ENCODE measurements at regions not wholly inside any gene's neighbourhood (a gene's known extent, or its start where the extent isn't known, plus 50 kb on each side); places are given as distances from the start of the nearest gene placed in this dataset.
"Not testable (repeated sequence)": the region's sequence is repeated elsewhere in the genome, so short reads cannot be mapped to it uniquely, and the experiment has no call there.

- DNase-seq: no peak
- intact Hi-C loops (cut with DNase I): no loop called here
Measured at GRCh38 chr2:211174631-211175030, 618.2 kb downstream of the CPS1 start.

DNA sequence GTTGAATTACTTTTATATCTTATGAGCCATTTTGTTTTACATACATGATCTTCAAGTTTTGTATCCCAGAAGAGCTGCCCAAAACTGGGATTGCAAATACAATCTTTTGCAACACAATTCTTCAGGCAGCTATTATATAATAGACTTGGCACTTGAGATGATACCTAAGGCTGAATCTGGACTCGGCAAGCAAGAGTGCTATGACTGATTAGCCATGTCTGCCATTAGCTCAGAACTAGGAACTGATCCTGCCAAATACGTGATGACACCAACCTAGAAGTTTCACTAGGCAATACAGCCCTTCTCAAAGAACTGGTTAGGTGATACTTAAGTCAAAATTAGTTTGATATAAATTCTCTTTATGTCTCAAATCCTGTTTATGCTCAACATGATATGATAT lies 619.6 kb downstream of the CPS1 start:
- no peak for DNase-seq
- intact Hi-C loops (cut with DNase I): no loop called here

- no peak for DNase-seq
- intact Hi-C loops (cut with DNase I): no loop called here
Measured at GRCh38 chr2:211176514-211177141, 620.2 kb downstream of the CPS1 start.

- intact Hi-C loops (cut with DNase I): no loop called here
- peak in 1 of 42 donors; percentile 10 for DNase-seq
Measured at GRCh38 chr2:211181626-211182025, 625.2 kb downstream of the CPS1 start.

DNA sequence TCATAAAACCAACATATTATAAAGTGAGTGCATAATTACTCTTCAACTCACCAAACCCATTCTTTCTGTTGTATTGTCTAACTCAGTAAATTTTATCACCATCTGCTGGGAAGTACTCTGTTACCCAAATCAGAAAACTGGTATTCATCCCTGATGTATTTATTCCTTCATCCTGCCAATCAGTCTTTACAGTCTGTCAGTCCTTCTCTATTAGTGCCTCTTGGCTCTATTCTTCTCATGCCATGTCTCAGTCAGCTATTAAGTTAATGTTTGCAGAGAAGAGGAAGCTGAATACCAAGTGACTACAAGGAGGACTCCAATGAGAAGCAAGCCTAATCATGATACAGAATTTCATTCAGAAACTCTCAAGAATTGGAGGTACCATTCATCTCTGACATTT lies 631.2 kb downstream of the CPS1 start:
- DNase-seq: no peak
- intact Hi-C loops (cut with DNase I): no loop called here

GRCh38 chr2:211203986-211204385 lies 647.6 kb downstream of the CPS1 start:
- intact Hi-C loops (cut with DNase I): no loop called here
- DNase-seq: no peak

GRCh38 chr2:211204456-211204855 lies 648.1 kb downstream of the CPS1 start:
- intact Hi-C loops (cut with DNase I): no loop called here
- no peak for DNase-seq

DNA sequence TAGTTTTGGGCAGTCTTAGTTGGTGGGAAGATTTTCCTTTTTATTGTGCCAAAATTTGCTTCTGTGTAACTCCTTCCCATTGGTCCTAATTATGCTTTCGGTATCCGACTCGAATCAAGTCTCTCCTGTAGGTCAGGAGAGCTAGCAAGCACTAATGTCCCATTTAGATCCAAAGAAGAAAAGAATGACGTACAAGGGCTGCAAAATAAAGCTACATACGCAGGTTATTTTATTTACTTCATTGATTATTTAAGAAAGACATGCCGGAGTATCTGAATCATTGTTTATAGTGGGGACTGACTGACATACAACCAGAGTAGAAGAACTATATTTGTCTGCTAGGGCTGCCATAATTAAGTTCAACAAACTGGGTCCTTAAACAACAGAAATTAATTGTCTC lies 648.5 kb downstream of the CPS1 start:
- DNase-seq: no peak
- intact Hi-C loops (cut with DNase I): no loop called here

DNA sequence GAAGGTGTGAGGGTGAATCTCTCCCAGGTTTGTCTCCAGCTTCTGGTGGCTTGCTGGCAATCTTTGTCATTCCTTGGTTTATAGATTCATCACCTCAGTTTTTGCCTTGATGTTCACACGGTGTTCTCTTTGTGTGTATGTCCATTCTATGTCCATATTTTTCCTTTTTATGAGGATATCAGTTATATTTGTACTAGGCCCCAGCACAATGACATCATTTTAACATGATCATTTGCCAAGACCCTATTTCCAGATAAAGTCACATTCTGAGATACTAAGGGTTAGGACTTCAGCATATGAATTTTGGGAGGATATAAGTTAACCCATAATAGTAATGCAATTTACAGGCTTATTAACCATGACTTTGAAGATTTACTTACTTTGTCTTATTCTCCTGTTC lies 649.0 kb downstream of the CPS1 start:
- no peak for DNase-seq
- intact Hi-C loops (cut with DNase I): no loop called here

DNA sequence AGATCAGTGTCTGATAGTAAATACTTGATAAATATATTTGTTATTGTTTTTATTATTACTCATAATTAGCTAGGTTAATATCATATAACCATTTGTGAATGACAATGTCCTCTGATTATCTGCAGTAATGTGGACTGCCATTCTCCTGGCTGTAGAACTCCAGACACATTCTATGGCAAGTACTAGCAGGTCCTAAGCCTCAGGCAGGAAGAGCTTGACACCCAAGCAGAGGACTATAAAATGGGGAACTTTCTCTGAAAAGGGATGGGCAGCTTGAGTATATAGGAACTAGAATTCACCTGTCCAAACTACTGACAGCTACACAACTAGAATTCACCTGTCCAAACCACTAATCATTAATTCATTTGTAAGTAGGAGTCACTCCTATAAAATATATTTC lies 649.4 kb downstream of the CPS1 start:
- intact Hi-C loops (cut with DNase I): no loop called here

GRCh38 chr2:211216221-211216620 lies 659.8 kb downstream of the CPS1 start:
- DNase-seq: no peak
- intact Hi-C loops (cut with DNase I): no loop called here

More for the DNA sequence above, 649.4 kb downstream of the CPS1 start:
- no peak for DNase-seq

GRCh38 chr2:211219548-211219947 lies 663.1 kb downstream of the CPS1 start:
- DNase-seq; intact Hi-C loops (cut with DNase I): not testable (repeated sequence)

- intact Hi-C loops (cut with DNase I): no loop called here
- DNase-seq: no peak
Measured at GRCh38 chr2:211225784-211226183, 669.4 kb downstream of the CPS1 start.

- intact Hi-C loops (cut with DNase I): no loop called here
- DNase-seq: no peak
Measured at GRCh38 chr2:211228559-211228958, 672.2 kb downstream of the CPS1 start.

DNA sequence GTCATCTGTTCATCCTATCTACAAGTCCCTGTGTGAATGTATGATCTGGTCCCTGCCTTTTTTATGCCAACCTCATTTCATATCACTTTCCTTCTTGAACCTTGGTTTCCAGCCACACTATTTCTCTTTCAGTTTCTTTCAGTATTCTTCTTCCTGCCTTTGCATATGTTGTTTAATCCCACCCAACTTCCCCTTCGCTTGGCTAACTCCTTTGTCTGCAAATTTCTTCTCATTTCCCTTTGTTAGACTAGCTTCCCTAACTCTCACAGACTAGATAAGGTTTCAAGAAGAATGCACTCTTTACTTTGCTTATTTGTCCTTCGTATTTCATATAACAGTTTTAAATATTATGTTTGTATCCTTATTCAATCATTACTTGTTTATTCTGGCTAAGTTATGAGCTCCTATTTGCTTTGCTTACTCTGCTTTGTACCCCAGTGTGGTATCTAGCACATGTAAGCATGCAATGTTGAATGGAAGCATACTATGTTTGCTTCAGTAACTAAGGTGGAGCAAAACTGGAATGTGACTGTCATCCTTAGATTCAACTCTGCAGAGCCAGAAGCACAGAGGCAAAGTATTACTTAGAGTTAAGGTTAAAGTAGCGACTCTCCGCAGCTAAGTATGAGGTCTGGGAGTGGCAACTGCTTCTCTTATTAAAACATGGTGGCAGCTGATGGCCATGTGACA lies 681.3 kb downstream of the CPS1 start:
- intact Hi-C loops (cut with DNase I): no loop called here
- DNase-seq: no peak

DNA sequence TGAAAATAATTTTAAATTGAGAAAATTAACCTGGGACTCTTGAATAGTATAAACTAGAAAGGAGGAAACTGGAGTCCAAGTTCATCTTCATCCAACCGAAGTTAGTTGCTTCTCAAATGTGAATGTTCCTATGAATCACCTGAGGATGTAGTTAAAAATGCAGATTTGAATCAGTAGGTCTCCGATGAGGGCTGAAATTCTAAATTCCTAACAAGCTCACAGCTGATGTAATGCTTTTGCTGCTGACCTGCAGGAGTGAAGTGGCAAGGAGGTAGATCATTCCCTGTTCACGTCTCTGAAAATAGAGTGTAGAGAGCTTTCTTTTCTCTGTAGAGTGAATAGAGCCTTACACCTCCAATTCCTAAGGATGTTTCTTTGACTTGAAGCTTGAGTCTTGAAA lies 685.5 kb downstream of the CPS1 start:
- DNase-seq: no peak
- intact Hi-C loops (cut with DNase I): no loop called here

GRCh38 chr2:211247751-211248150 lies 691.4 kb downstream of the CPS1 start:
- intact Hi-C loops (cut with DNase I): no loop called here
- DNase-seq: no peak

DNA sequence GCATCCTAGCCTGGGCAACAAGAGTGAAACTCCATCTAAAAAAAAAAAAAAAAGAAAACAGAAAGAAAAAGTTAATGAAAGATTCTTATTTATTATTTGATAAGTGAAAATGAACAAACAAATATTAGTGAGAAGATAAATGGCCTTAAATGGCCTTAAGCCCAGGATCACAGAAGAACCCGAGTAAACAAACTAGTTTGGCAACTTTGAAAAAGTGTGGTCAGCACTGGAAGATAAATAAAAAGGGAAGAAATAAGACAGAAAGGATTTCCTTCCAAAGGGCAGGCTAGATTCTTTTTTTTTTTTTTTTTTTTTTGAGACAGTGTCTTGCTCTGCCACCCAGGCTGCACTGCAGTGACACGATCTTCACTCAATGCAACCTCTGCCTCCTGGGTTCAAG lies 692.4 kb downstream of the CPS1 start:
- intact Hi-C loops (cut with DNase I): no loop called here

DNA sequence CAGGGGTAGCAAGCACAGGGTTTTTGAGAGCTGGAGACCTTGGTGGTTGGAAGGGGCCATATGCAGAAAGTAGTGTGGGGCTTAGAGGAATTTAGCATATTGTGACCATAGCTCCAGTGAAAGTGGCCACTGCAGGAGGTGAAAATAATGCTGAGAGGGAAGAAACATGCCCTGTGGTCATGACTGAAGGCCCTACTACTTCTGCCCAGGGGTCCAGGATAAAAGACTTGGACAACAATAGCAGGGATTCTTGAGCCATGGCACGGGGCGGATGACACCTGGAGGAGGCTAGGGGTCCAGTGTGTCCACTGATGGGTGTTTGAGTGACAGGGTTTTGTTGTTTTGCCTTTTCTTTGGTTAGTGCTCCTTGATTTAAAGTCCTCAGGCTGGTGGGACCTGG lies 694.6 kb downstream of the CPS1 start:
- DNase-seq: no peak

More for the DNA sequence above, 692.4 kb downstream of the CPS1 start:
- DNase-seq: no peak

DNA sequence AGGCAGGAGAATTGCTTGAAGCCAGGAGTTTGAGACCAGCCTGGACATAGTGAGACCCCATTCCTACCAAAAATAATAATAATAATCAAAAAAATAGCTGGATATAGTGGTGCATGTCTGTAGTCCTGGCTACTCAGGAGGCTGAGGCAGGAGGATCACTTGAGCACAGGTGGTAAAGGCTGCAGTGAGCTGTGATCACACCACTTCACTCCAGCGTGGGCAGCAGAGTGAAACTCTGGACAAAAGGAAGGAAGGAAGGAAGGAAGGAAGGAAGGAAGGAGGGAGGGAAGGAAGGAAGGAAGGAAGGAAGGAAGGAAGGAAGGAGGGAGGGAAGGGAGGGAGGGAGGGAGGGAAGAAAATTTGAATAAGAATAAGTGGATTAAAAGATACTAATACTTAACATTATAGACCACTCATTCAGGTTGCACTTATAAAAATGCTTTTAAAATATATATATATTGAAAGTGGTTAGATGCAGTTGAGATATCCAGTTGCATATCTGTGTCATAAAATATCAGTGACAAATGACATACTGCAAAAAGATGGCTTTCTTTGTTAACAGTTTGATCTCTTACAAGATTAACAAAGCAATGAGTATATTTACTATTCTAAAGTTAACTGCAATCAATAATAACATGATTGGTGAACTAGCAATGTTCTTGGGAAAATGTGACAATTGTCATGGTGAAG lies 702.4 kb downstream of the CPS1 start:
- intact Hi-C loops (cut with DNase I): no loop called here
- no peak for DNase-seq

More for the DNA sequence above, 694.6 kb downstream of the CPS1 start:
- intact Hi-C loops (cut with DNase I): no loop called here
